GM23338 (cell line): ENCODE measurements at regions not wholly inside any gene's neighbourhood (a gene's known extent, or its start where the extent isn't known, plus 50 kb on each side); places are given as distances from the start of the nearest gene placed in this dataset.

Experiments
- ATAC-seq: fragments of 200-7000 bp; cut with Tn5 transposase; 3 replicates; pipeline ENCODE4 v1.9.1; 2020
- DNase-seq: peaks from one replicate; pipeline ENCODE4 v3.0.0-alpha.2; 2015; ENCODE audit warnings: low spot score
- H2AFZ ChIP-seq: fragments of 200-600 bp; sonication (generic); 2 replicates; pipeline ENCODE4 v1.8.0; 2016; ENCODE audit warnings: antibody characterized with exemption, mild to moderate bottlenecking, moderate library complexity
- H3F3A ChIP-seq: fragments of 200-600 bp; sonication (generic); replicated peaks from 2 replicates; pipeline ENCODE4 v1.8.0; 2017; ENCODE audit warnings: antibody characterized with exemption, mixed run types, low read depth
- H3K27ac ChIP-seq: fragments of 200-600 bp; sonication (generic); 2 replicates; pipeline ENCODE4 v1.6.1; 2016; ENCODE audit warnings: low read depth
- H3K27me3 ChIP-seq: fragments of 200-600 bp; sonication (generic); 2 replicates; pipeline ENCODE4 v1.8.0; 2016; ENCODE audit warnings: mild to moderate bottlenecking, mixed run types, moderate library complexity; ENCODE audit not compliant: insufficient read depth
- H3K36me3 ChIP-seq: fragments of 200-600 bp; sonication (generic); 2 replicates; pipeline ENCODE4 v1.8.0; 2016; ENCODE audit warnings: mild to moderate bottlenecking; ENCODE audit not compliant: insufficient read depth
- H3K4me1 ChIP-seq: fragments of 200-600 bp; sonication (generic); 2 replicates; pipeline ENCODE4 v1.8.0; 2016; ENCODE audit warnings: mild to moderate bottlenecking, moderate library complexity; ENCODE audit not compliant: insufficient read depth
- H3K4me2 ChIP-seq: fragments of 200-600 bp; sonication (generic); 2 replicates; pipeline ENCODE4 v1.7.1; 2017; ENCODE audit warnings: mixed run types
- H3K4me3 ChIP-seq: fragments of 200-600 bp; sonication (generic); 2 replicates; pipeline ENCODE4 v1.6.1; 2016; ENCODE audit warnings: mixed run types
- H3K79me2 ChIP-seq: fragments of 200-600 bp; sonication (generic); replicated peaks from 2 replicates; pipeline ENCODE4 v1.8.0; 2017; ENCODE audit warnings: mild to moderate bottlenecking; ENCODE audit not compliant: insufficient read depth
- H3K9me2 ChIP-seq: fragments of 200-600 bp; sonication (generic); 2 replicates; pipeline ENCODE4 v1.8.0; 2017; ENCODE audit not compliant: insufficient read depth
- H4K20me1 ChIP-seq: fragments of 200-600 bp; sonication (generic); replicated peaks from 2 replicates; pipeline ENCODE4 v1.8.0; 2017; ENCODE audit warnings: mild to moderate bottlenecking; ENCODE audit not compliant: insufficient read depth
- H3K27ac Mint-ChIP-seq: 2 replicates; pipeline ENCODE4 v1.8.0; 2020; ENCODE audit warnings: inconsistent platforms, mild to moderate bottlenecking, moderate library complexity, mixed read lengths
- H3K27me3 Mint-ChIP-seq: 3 replicates; pipeline ENCODE4 v1.8.0; 2022; ENCODE audit warnings: low read depth, mild to moderate bottlenecking, moderate library complexity, mixed read lengths, inconsistent platforms; ENCODE audit not compliant: insufficient read depth, poor library complexity
- H3K36me3 Mint-ChIP-seq: 3 replicates; pipeline ENCODE4 v1.8.0; 2021; ENCODE audit warnings: low read depth, mild to moderate bottlenecking, inconsistent platforms, moderate library complexity, mixed read lengths
- H3K4me1 Mint-ChIP-seq: 3 replicates; pipeline ENCODE4 v1.8.0; 2020; ENCODE audit warnings: mild to moderate bottlenecking, inconsistent platforms, mixed read lengths
- H3K4me3 Mint-ChIP-seq: 3 replicates; pipeline ENCODE4 v1.8.0; 2021; ENCODE audit warnings: moderate library complexity, mild to moderate bottlenecking, inconsistent platforms, mixed read lengths
- H3K9me3 Mint-ChIP-seq: 3 replicates; pipeline ENCODE4 v1.8.0; 2020; ENCODE audit warnings: moderate library complexity, mild to moderate bottlenecking, inconsistent platforms, mixed read lengths
- CREB1 ChIP-seq: fragments of 250-450 bp; sonication (Bioruptor Pico); IDR thresholded peaks from 2 replicates; pipeline ENCODE4 v1.5.0; 2020; ENCODE audit warnings: low read depth, mild to moderate bottlenecking, moderate library complexity
- CTCF ChIP-seq, 2 experiments: fragments of 200-600 bp in 1 of 2; sonication (generic) in 1 of 2; conservative IDR thresholded peaks; 2 replicates each; pipeline versions ENCODE4 v1.5.1 to v1.6.1; 2016 to 2017; ENCODE audit warnings: antibody characterized with exemption in 2 of 2, low read depth in 2 of 2, mild to moderate bottlenecking in 2 of 2, moderate library complexity in 1 of 2
- EZH2phosphoT487 ChIP-seq: fragments of 200-600 bp; sonication (generic); IDR thresholded peaks from one replicate; pipeline ENCODE4 v1.8.1; 2018; ENCODE audit warnings: antibody characterized with exemption; ENCODE audit not compliant: unreplicated experiment
- JUNB ChIP-seq: IDR thresholded peaks from one replicate; pipeline ENCODE4 v1.6.1; 2016; ENCODE audit warnings: antibody characterized with exemption; ENCODE audit not compliant: unreplicated experiment
- NANOG ChIP-seq: IDR thresholded peaks from 2 replicates; pipeline ENCODE4 v1.6.1; 2016; ENCODE audit warnings: antibody characterized with exemption, borderline replicate concordance
- REST ChIP-seq: IDR thresholded peaks from one replicate; pipeline ENCODE4 v1.6.1; 2018; ENCODE audit warnings: antibody characterized with exemption; ENCODE audit not compliant: unreplicated experiment
- ZNF114 ChIP-seq: fragments of 250-450 bp; sonication (Bioruptor Pico); IDR thresholded peaks from 2 replicates; pipeline ENCODE4 v1.5.0; 2020; ENCODE audit warnings: mild to moderate bottlenecking, moderate library complexity
- TF ChIP-seq, protein P1 (sequence below): IDR thresholded peaks from 2 replicates; pipeline ENCODE4 v1.6.1; 2016; ENCODE audit warnings: antibody characterized with exemption
- TF ChIP-seq, protein P2 (sequence below): fragments of 250-450 bp; sonication (Bioruptor Pico); IDR thresholded peaks from 2 replicates; pipeline ENCODE4 v1.5.0; 2020; ENCODE audit warnings: mild to moderate bottlenecking, moderate library complexity

GRCh38 chr13:95484052-95484451 lies 68.5 kb upstream of the CLDN10 start:
- Histone ChIP-seq H3F3A (no peaks in the 10 kb centered on the region), H3K79me2 (no peaks in the 10 kb centered on the region), H3K4me2 (no peak overlapping the region), H2AFZ (no peak overlapping the region), H3K36me3 (no peaks in the 10 kb centered on the region), H3K27ac (no peak overlapping the region), H3K9me2 (0 out of 2 replicates have a peak, but pooled peaks cover under 1% of the 10 kb centered on the region), H3K4me3 (no peak overlapping the region), H4K20me1 (no peaks in the 10 kb centered on the region), H3K4me1 (no peaks in the 10 kb centered on the region), H3K27me3 (no peaks in the 10 kb centered on the region)
- H3K9me3 Mint-ChIP-seq = no peaks in the 10 kb centered on the region
- H3K27ac Mint-ChIP-seq = no peak overlapping the region
- H3K36me3 Mint-ChIP-seq = no peaks in the 10 kb centered on the region
- no peak for TF ChIP-seq CTCF (conservative IDR thresholded peaks at IDR 0.05; ENCODE audit: low read depth in 2 of 2)
- no peak for TF ChIP-seq REST
- TF ChIP-seq, protein P1, sequence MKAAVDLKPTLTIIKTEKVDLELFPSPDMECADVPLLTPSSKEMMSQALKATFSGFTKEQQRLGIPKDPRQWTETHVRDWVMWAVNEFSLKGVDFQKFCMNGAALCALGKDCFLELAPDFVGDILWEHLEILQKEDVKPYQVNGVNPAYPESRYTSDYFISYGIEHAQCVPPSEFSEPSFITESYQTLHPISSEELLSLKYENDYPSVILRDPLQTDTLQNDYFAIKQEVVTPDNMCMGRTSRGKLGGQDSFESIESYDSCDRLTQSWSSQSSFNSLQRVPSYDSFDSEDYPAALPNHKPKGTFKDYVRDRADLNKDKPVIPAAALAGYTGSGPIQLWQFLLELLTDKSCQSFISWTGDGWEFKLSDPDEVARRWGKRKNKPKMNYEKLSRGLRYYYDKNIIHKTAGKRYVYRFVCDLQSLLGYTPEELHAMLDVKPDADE = no peak
- no peak for TF ChIP-seq JUNB
- TF ChIP-seq ZNF114 = no peak
- TF ChIP-seq, protein P2, sequence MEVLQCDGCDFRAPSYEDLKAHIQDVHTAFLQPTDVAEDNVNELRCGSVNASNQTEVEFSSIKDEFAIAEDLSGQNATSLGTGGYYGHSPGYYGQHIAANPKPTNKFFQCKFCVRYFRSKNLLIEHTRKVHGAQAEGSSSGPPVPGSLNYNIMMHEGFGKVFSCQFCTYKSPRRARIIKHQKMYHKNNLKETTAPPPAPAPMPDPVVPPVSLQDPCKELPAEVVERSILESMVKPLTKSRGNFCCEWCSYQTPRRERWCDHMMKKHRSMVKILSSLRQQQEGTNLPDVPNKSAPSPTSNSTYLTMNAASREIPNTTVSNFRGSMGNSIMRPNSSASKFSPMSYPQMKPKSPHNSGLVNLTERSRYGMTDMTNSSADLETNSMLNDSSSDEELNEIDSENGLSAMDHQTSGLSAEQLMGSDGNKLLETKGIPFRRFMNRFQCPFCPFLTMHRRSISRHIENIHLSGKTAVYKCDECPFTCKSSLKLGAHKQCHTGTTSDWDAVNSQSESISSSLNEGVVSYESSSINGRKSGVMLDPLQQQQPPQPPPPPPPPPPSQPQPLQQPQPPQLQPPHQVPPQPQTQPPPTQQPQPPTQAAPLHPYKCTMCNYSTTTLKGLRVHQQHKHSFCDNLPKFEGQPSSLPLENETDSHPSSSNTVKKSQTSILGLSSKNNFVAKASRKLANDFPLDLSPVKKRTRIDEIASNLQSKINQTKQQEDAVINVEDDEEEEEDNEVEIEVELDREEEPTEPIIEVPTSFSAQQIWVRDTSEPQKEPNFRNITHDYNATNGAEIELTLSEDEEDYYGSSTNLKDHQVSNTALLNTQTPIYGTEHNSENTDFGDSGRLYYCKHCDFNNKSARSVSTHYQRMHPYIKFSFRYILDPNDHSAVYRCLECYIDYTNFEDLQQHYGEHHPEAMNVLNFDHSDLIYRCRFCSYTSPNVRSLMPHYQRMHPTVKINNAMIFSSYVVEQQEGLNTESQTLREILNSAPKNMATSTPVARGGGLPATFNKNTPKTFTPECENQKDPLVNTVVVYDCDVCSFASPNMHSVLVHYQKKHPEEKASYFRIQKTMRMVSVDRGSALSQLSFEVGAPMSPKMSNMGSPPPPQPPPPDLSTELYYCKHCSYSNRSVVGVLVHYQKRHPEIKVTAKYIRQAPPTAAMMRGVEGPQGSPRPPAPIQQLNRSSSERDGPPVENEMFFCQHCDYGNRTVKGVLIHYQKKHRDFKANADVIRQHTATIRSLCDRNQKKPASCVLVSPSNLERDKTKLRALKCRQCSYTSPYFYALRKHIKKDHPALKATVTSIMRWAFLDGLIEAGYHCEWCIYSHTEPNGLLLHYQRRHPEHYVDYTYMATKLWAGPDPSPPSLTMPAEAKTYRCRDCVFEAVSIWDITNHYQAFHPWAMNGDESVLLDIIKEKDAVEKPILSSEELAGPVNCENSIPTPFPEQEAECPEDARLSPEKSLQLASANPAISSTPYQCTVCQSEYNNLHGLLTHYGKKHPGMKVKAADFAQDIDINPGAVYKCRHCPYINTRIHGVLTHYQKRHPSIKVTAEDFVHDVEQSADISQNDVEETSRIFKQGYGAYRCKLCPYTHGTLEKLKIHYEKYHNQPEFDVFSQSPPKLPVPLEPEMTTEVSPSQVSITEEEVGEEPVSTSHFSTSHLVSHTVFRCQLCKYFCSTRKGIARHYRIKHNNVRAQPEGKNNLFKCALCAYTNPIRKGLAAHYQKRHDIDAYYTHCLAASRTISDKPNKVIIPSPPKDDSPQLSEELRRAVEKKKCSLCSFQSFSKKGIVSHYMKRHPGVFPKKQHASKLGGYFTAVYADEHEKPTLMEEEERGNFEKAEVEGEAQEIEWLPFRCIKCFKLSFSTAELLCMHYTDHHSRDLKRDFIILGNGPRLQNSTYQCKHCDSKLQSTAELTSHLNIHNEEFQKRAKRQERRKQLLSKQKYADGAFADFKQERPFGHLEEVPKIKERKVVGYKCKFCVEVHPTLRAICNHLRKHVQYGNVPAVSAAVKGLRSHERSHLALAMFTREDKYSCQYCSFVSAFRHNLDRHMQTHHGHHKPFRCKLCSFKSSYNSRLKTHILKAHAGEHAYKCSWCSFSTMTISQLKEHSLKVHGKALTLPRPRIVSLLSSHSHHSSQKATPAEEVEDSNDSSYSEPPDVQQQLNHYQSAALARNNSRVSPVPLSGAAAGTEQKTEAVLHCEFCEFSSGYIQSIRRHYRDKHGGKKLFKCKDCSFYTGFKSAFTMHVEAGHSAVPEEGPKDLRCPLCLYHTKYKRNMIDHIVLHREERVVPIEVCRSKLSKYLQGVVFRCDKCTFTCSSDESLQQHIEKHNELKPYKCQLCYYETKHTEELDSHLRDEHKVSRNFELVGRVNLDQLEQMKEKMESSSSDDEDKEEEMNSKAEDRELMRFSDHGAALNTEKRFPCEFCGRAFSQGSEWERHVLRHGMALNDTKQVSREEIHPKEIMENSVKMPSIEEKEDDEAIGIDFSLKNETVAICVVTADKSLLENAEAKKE (CRISPR knock-in tag) = no peak
- TF ChIP-seq NANOG = no peak
- no peak for TF ChIP-seq EZH2phosphoT487
- no peak for TF ChIP-seq CREB1 (CRISPR knock-in tag)
- H3K4me3 Mint-ChIP-seq = no peak overlapping the region
- no peak for DNase-seq
- H3K4me1 Mint-ChIP-seq = no peaks in the 10 kb centered on the region
- ATAC-seq = no peak
- H3K27me3 Mint-ChIP-seq = peaks cover 2% of the 10 kb centered on the region
